Panc1 (cell line): ENCODE measurements at regions not wholly inside any gene's neighbourhood (a gene's known extent, or its start where the extent isn't known, plus 50 kb on each side); places are given as distances from the start of the nearest gene placed in this dataset.

ENCODE experiments used
- ATAC-seq: fragments of 200-7000 bp; cut with Tn5 transposase; 2 replicates; pipeline ENCODE4 v1.9.1; 2020; ENCODE audit warnings: mild to moderate bottlenecking, moderate library complexity
- BruUV-seq: library from RNA; stranded (reverse); fragments of 400-500 nt; replicated peaks from 2 replicates; lab custom pipeline; 2021; lab: Mats Ljungman, UMichigan
- CTCF ChIA-PET: fragments of 300-600 bp; sonication (Branson Sonifier 250); formaldehyde crosslinking; loops from one replicate; lab custom pipeline; 2022; ENCODE audit warnings: antibody characterized with exemption; lab: Charles Lee
- POLR2A ChIA-PET: fragments of 300-600 bp; sonication (Branson Sonifier 250); formaldehyde crosslinking; loops from one replicate; lab custom pipeline; 2022; ENCODE audit warnings: antibody characterized with exemption; lab: Charles Lee
- DNase-seq: peaks from one replicate; pipeline ENCODE4 v3.0.0-alpha.2; 2010; ENCODE audit warnings: low read depth, low spot score
- H3K27ac ChIP-seq: 2 replicates; pipeline ENCODE4 v1.5.1; 2011; ENCODE audit warnings: mild to moderate bottlenecking, low read length, inconsistent platforms
- H3K27me3 ChIP-seq: fragments of 200-500 bp; sonication (Bioruptor generic); 2 replicates; pipeline ENCODE4 v1.6.0; 2014; ENCODE audit warnings: low read length, inconsistent platforms; ENCODE audit not compliant: control insufficient read depth, insufficient read depth
- H3K36me3 ChIP-seq: fragments of 200-500 bp; sonication (Bioruptor generic); 2 replicates; pipeline ENCODE4 v1.5.1; 2014; ENCODE audit warnings: inconsistent platforms, mild to moderate bottlenecking, low read length, moderate library complexity; ENCODE audit not compliant: control insufficient read depth, insufficient read depth
- H3K4me1 ChIP-seq: 2 replicates; pipeline ENCODE4 v1.5.1; 2011; ENCODE audit warnings: inconsistent platforms, mild to moderate bottlenecking, low read length, moderate library complexity; ENCODE audit not compliant: control insufficient read depth, insufficient read depth
- H3K4me3 ChIP-seq, 2 experiments: 2 replicates each; pipeline ENCODE4 v1.5.1; 2011 to 2012; ENCODE audit warnings: low read depth in 2 of 2, low read length in 2 of 2, mild to moderate bottlenecking in 2 of 2, inconsistent platforms in 1 of 2, moderate library complexity in 1 of 2
- H3K9me3 ChIP-seq: fragments of 200-500 bp; sonication (Bioruptor generic); 2 replicates; pipeline ENCODE4 v1.5.1; 2014; ENCODE audit warnings: low read depth, mild to moderate bottlenecking, inconsistent platforms, low read length, moderate library complexity; ENCODE audit not compliant: control insufficient read depth, insufficient read depth
- CTCF ChIP-seq: fragments of 450-650 bp; IDR thresholded peaks from 2 replicates; pipeline ENCODE4 v1.5.1; 2017; ENCODE audit warnings: mild to moderate bottlenecking
- POLR2AphosphoS5 ChIP-seq: IDR thresholded peaks from 2 replicates; pipeline ENCODE4 v1.6.1; 2012; ENCODE audit warnings: mild to moderate bottlenecking, low read depth, low read length, moderate library complexity
- REST ChIP-seq, 2 experiments: IDR thresholded peaks; 2 replicates each; pipeline ENCODE4 v1.6.1; 2011 to 2012; ENCODE audit warnings: low read depth in 2 of 2, control low read depth in 1 of 2, low read length in 1 of 2, mild to moderate bottlenecking in 1 of 2, moderate library complexity in 1 of 2; ENCODE audit not compliant: insufficient read depth in 1 of 2
- SIN3A ChIP-seq: IDR thresholded peaks from 2 replicates; pipeline ENCODE4 v1.6.1; 2012; ENCODE audit warnings: low read depth, mild to moderate bottlenecking, low read length, moderate library complexity, borderline replicate concordance; ENCODE audit not compliant: insufficient read depth
- TCF7L2 ChIP-seq: IDR thresholded peaks from 2 replicates; pipeline ENCODE4 v1.6.1; 2011; ENCODE audit warnings: mild to moderate bottlenecking, low read depth, low read length, inconsistent platforms
- in situ Hi-C: cut with HindIII; loops from 2 replicates; pipeline ENCODE4 v1.10.0; 2016; ENCODE audit warnings: low sequenced_read_pairs, low pct_unique_long_range_greater_than_20kb
- intact Hi-C: fragments of 100-400 bp; cut with micrococcal nuclease; formaldehyde crosslinking; loops from one replicate; pipeline ENCODE4 v1.10.0; 2022; ENCODE audit not compliant: unreplicated experiment

- in situ Hi-C loops, result no loop called here
These were observed 103.4 kb upstream of the PKP2 start for GRCh38 chr12:33000016-33000415.

GRCh38 chr12:32997471-32997870 lies 100.9 kb upstream of the PKP2 start:
- ATAC-seq (no peak), DNase-seq (no peak)
- H3K36me3 ChIP-seq, result no peaks in the 10 kb centered on the region
- ChIA-PET POLR2A (no interaction called here), CTCF (no interaction called here)
- intact Hi-C loops, result no loop called here
- no TSS peak for BruUV-seq
- no peak overlapping the region for H3K27ac ChIP-seq
- H3K27me3 ChIP-seq, result no peaks in the 10 kb centered on the region
- H3K9me3 ChIP-seq, result no peaks in the 10 kb centered on the region
- TF ChIP-seq CTCF (no peak), REST (IDR thresholded peaks at IDR 0.05; ENCODE audit: insufficient read depth in 1 of 2, low read depth in 2 of 2, low read length in 1 of 2) (no peak), SIN3A (no peak)
- in situ Hi-C loops, result no loop called here
- no peak overlapping the region for H3K4me3 ChIP-seq
- no peaks in the 10 kb centered on the region for H3K4me1 ChIP-seq

More at GRCh38 chr12:33000016-33000415, 103.4 kb upstream of the PKP2 start:
- DNase-seq (no peak), ATAC-seq (no peak)
- Histone ChIP-seq H3K27me3 (no peaks in the 10 kb centered on the region), H3K36me3 (no peaks in the 10 kb centered on the region), H3K4me1 (no peaks in the 10 kb centered on the region), H3K27ac (no peak overlapping the region), H3K4me3 (no peak overlapping the region), H3K9me3 (no peaks in the 10 kb centered on the region)
- CTCF ChIA-PET, result no interaction called here
- POLR2A ChIA-PET, result no interaction called here
- intact Hi-C loops, result no loop called here
- BruUV-seq, result no TSS peak
- TF ChIP-seq CTCF (no peak), TCF7L2 (no peak), REST (IDR thresholded peaks at IDR 0.05; ENCODE audit: insufficient read depth in 1 of 2, low read depth in 2 of 2, low read length in 1 of 2) (no peak), SIN3A (no peak), POLR2AphosphoS5 (no peak)
